ENCODE measurements at regions not wholly inside any gene's neighbourhood (a gene's known extent, or its start where the extent isn't known, plus 50 kb on each side); places are given as distances from the start of the nearest gene placed in this dataset.
"Not testable (repeated sequence)": the region's sequence is repeated elsewhere in the genome, so short reads cannot be mapped to it uniquely, and the experiment has no call there.

DNA sequence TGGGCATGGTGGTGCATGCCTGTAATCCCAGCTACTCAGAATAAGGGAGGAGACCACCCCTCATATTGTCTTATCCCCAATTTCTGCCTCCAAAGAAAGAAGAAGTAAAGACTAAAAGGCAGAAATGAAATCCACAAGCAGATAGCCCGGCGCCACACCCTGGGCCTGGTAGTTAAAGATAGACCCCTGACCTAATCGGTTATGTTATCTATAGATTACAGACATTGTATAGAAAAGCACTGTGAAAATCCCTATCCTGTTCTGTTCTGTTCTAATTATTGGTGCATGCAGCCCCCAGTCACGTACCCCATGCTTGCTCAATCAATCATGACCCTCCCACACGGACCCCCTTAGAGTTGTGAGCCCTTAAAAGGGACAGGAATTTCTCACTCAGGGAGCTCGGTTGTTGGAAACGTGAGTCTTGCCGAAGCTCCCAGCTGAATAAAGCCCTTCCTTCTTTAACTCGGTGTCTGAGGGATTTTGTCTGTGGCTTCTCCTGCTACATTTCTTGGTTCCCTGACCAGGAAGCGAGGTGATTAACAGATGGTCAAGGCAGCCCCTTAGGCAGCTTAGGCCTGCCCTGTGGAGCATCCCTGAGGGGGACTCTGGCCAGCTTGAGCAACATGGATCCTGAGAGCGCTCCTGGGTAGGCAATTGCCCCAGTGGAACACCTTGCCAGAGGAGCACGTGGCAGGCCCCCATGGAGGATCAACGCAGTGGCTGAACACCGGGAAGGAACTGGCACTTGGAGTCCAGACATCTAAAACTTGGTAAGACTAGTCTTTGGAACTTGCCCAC, 188.7 kb upstream of the NDUFV2 start:
- DNase-seq (ENCODE audit: low spot score) = not testable (repeated sequence)

DNA sequence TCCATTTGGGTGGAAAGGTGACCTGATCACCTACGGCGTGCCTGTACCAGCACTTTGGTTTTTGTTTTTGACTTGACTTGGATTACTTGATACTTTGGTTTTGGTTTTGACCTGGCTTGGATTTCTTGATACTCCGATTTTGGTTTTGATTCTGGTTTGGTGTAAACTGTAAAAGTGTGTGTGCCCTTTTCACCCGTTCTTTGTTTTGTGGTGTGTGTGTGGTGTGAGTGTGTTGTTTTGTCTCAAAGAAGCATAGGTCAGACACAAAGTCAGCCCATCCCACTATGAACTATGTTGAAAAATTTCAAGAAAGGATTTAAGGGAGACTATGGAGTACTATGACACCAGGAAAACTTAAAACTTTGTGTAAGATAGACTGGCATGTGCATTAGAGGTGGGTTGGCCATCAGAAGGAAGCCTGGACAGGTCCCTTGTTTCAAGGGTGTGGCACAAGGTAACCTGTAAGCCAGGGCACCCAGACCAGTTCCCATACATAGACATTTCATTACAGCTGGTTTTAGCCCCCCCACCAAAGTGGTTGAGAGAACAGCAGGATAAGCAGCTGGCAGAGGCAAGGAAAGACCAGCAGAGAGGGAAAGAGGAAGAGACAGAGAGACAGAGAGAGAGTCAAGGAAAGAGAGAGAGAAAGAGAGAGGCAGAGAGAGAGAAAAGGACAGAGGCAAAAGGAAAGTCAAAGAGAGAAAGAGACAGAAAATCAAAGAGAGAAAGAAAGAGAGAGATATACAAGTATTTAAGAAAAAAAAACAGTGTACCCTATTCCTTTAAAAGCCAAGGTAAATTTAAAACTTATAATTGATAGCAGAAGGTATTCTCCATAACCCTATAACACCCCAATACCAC, 187.9 kb upstream of the NDUFV2 start:
- DNase-seq (ENCODE audit: low spot score) = not testable (repeated sequence)

DNA sequence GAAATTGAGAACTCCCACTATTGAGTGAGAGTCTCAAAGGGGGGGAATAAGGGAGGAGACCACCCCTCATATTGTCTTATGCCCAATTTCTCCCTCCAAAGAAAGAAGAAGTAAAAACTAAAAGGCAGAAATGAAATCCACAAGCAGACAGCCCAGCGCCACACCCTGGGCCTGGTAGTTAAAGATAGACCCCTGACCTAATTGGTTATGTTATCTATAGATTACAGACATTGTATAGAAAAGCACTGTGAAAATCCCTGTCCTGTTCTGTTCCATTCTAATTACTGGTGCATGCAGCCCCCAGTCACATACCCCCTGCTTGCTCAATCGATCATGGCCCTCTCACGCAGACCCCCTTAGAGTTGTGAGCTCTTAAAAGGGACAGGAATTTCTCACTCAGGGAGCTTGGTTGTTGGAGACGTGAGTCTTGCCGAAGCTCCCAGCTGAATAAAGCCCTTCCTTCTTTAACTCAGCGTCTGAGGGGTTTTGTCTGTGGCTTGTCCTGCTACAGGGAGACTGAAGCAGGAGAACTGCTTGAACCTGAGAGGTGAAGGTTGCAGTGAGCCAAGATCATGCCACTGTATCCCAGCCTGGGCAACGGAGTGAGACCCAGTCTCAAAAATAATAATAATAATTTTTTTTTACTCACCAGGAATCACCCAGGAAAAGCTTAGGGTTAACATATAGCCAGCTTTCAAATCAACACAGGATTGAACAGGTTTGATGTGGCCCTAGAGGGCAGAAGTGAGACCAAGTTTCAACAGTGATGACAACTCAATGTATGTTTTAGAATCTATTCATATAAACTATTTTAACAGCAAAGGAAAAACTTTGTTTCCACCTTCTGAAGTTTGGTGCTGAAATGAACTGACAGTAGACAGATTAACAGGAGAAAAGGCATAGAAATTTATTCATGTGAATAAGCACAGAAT, 181.4 kb upstream of the NDUFV2 start:
- DNase-seq (ENCODE audit: low spot score) = not testable (repeated sequence)

DNA sequence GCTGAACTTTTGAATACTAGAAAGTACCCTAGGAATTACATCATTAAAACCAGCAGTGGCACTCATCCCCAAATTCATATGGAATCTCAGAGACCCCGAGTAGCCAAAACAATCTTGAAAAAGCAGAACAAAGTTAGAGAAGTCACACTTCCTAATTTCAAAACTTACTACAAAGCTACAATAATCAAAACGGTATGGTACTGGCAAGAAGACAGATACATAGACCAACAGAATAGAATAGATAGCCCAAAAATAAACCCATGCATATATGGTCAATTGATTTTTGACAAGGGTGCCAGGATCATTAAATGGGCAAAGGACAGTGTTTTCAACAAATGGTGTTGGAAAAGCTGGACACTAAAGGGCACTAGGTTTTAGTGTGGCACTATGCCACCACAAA, 176.0 kb upstream of the NDUFV2 start:
- DNase-seq (ENCODE audit: low spot score) = no peak

DNA sequence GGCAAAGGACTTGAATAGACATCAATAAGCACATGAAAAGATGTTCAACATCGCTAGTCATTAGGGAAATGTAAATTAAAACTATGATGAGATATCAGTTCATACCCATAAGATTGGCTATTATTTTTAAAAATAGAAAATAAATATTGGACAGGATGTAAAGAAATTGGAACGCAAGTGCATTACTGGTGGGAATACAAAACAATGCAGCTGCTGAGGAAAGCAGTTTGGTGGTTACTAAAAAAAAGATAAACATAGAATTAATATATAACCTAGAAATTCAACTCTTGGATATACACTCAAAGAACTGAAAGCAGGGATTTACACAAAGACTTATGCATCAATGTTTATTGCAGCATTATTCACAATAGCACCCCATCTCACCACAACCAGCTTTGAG, 174.5 kb upstream of the NDUFV2 start:
- DNase-seq (ENCODE audit: low spot score) = no peak

DNA sequence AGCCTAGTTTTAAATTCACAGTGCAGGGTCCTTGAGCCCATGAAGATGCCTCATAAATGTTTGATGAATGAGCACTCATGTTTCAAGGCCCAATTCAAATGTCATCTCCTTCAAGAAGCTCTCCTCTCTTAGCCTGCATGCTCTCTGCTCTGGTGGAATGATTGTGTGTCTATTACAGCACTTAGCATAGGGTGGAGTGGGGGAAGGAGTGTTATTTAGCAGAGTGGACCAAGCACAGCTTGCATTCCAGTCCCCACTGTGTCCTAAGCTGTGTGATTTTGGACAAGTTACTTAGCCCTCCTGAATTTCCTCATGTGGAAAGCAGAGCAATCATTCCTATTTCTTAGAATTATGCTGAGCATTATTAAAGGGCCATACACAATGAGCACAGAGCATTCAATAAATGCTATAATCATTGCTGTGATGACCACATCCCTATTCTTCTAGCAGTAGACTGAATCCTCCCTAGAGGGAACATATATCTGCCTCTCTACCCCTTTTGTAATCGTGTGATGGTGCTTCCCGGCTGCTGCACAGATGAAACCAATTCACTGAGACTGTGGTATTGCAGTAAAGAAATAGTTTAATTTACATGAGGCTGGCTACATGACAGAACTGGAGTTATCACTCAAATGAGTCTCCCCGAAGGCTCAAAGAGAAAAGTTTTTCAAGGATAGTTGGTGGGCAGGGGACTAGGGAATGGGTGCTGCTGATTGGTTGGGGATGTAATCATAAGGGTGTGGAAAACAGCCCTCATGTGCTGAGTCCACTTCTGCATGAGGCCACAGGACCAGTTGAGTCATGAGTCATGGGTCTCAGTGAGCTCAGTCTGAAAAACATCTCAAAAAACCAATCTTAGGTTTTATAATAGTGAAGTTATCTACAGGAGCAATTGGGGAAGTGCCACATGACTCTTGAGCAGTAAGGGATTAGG, 173.4 kb upstream of the NDUFV2 start:
- no peak for DNase-seq (ENCODE audit: low spot score)

DNA sequence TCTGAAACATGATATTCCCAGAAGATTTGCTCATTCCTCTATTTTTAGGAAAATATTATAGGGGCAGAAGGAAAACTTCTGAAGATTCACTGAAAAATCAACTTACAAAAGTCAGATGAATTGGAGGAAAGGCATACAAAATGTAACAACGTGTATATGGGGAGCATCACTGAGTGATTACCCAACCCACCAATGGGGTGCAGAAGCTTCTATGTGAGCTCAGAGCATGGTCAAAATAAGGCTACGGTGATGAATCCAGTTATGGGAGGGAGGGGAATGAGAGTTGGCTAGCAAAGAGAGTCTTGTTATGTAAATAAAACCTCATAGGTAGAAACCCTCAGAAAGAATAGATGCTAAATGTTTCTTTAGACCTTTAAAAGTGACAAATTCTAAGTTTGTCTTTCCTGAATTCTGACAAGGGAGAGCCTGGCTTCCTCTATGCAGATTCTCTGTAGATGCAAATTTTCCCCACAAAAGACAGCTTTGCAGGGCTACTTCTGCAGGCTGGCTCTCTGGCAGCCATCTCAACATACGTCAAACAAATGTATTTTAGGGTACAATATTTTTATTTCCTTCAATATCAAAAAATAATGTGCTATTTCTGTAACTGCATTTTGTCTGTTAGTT, 171.4 kb upstream of the NDUFV2 start:
- DNase-seq (ENCODE audit: low spot score) = no peak

DNA sequence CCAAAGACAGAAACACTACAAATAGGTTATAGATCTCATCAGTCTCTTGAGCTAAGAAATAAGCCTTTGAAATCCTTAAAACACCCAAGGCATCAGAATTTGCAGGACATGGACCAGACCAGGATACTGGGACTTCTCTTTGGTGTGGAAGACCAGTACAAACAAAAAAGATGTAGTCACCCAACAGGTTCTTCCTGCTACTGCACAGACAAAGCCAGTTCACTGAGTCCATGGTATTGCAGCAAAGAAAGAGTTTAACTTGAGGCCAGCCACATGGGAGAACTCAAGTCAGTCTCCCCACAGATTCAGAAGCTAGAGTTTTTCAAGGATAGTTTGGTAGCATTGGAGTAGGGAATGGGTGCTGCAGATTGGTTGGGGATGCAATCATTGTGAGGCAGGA, 169.6 kb upstream of the NDUFV2 start:
- DNase-seq (ENCODE audit: low spot score) = no peak

DNA sequence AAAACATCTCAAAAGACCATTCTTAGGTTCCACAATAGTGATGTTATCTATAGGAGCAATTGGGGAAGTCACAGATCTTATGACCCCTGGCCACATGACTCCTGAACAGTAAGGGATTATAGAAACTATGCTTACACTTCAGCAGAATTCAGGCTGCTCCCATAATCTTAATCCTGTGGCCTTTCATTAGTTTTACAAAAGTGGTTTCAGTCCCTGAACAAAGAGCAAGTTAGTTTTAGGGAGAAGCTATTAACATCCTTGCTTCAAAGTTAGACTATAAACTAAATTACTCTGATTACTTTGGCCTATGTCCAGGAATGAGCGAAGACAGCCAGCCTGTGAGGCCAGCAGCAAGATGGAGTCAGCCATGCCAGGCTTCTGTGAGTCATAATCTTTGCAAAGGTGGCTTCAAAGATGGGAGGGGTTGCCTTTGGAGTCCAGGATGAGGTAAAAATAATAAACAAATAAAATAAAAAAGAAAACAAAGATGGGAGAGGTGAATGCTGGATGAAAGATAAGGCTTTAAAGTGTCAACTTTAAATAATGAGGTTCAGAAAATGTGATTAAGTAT, 168.7 kb upstream of the NDUFV2 start:
- DNase-seq (ENCODE audit: low spot score) = no peak

DNA sequence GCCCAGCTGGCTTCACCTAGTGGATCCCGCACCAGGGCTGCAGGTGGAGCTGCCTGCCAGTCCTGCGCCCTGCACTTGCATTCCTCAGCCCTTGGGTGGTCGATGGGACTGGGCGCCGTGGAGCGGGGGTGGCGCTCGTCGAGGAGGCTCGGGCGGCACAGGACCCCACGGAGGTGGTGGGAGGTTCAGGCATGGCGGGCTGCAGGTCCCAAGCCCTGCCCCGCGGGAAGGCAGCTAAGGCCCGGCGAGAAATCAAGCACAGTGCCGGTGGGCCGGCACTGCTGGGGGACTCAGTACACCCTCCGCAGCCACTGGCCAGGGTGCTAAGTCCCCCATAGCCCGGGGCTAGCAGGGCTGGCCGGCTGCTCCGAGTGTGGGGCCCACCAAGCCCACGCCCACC, 167.2 kb upstream of the NDUFV2 start:
- not testable (repeated sequence) for DNase-seq (ENCODE audit: low spot score)

DNA sequence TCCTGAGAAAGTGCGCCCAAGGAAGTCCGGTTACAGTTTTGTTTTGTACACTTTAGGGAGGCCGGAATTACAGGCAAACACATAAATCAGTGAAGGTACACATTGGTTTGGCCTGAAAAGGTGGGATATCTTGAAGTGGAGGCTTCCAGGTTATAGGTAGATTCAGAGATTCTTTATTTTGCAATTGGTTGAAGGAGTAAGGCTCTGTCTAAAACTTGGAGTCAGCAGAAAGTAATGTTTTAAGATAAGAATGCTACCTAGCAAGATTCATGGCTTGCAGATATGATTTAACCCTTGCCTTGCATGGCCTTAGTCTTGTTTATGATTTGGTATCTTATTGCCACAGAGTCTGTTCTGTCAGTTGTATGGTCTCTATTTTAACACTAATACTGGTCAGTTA, 165.9 kb upstream of the NDUFV2 start:
- no peak for DNase-seq (ENCODE audit: low spot score)

DNA sequence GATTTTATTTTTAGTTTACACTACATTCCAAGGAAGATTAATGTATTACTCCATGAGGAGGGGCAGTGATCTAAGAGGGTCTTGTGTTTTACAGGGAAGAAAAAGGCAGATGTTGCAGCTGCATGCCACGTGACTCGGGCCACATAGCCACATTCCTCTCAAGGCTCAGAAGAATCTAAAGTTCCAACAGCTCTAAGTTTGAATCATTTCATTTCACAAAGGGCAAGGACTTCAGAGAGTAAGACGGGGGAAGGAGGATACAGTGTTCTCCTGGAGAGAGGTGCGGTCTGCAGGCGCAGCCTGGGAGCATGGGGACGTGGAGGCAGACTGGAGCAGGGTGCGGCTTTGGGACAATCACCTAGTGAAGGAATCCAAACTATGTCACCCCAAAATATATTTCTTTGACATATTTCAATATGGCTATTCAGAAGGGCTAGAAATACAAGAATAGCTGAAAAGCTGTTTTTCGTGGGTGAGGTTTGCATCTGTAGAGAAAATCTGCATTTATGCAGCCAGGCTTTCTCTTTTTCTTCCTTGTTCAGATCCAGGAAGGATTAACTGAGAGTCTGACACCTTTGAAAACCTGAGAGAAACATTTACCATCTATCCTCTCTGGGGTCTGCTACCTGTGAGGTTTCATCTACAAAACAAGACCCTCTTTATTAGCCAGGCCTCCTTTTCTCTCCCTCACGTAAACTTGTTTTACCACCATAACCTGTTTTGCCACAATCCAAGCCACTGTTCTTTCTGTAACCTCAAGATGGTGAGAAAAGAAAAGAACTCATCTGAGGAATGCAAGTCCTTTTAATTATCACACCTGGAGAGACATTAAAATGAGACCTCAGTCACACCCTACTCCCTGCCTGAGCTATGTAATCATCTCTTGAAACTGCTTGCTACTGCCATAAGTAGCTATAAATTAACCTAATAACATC, 165.1 kb upstream of the NDUFV2 start:
- DNase-seq (ENCODE audit: low spot score) = no peak

DNA sequence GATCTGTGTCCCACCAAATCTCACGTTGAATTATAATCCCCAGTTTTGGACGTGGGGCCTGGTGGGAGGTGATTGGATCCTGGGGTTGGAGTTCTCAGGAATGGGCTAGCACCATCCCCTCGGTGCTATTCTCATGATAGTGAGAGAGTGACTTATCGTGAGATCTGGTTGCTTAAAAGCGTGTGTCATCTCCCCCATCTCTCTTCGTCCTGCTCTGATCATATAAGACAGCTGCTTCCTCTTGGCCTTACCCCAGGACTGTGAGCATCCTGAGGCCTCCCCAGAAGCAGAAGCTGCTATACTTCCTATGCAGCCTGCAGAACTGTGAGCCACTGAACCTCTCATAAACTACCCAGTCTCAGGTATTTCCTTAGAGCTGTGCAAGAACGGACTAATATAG, 163.7 kb upstream of the NDUFV2 start:
- DNase-seq (ENCODE audit: low spot score) = no peak

DNA sequence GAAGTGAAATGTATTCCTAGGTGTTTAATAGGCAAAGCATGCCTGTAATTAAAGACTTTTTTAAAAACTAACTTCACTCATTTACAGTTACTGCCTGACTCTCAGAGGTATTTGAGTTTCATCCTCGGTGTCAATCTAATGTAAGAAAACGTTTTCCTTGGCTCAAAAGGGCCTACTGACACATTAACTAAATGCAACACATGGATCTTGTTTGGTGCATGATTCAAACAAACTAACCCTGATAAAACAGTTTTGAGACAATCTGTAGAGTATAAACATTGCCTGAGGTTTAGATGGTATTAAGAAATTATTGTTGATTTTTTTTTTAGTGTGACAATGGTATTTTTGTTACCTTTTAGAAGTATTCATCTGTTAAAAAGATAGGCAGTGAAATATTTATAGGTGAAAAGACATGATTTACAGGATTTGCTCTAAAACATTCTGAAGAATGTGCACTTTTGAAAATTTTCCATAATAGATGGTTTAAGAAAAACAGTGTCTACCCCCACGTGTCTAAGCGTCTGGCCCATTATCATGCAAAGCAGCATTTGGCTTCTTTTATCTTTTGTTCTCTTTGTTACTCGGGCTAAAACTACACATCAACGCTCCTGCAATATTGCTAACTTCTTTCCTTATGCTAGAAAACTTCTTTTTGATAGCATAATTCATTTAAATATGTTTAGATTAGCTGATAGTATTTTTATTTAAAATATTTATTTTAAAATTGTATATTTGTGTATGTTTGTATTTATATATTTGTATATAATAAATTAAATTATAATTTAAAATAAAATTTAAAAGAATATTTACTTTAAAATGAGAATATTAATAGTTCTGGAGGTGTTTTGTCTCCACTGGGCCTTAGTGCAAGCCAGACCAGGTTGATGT, 160.2 kb upstream of the NDUFV2 start:
- no peak for DNase-seq (ENCODE audit: low spot score)

DNA sequence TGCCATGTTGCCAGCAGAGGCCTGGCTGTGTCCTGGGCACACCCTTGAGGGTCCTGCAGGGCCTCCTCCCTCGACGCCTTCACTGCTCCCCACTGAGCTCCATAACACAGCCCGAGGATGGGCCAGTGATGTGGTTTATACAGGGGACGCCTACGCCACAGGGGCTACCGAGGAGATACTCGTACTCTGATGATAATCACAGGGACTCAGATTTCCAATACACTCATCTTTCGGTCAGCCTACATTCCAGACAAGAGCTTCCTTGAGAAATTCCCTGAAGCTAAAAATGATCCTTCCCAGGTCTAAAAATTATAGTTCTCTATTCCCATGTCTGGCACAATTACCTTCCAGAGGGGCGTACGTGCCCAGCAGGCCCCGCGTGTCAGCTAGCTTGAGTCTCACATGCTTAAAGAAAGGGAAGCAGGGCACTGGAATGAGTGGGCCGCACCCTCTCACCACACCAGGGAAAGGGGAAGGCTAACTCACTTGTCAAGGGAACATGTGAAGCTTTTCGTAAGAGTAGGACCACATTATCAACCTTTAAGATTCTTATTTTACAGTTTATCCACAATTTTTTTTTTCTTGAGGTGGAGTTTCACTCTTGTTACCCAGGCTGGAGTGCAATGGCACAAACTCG, 159.5 kb upstream of the NDUFV2 start:
- DNase-seq (ENCODE audit: low spot score) = no peak

DNA sequence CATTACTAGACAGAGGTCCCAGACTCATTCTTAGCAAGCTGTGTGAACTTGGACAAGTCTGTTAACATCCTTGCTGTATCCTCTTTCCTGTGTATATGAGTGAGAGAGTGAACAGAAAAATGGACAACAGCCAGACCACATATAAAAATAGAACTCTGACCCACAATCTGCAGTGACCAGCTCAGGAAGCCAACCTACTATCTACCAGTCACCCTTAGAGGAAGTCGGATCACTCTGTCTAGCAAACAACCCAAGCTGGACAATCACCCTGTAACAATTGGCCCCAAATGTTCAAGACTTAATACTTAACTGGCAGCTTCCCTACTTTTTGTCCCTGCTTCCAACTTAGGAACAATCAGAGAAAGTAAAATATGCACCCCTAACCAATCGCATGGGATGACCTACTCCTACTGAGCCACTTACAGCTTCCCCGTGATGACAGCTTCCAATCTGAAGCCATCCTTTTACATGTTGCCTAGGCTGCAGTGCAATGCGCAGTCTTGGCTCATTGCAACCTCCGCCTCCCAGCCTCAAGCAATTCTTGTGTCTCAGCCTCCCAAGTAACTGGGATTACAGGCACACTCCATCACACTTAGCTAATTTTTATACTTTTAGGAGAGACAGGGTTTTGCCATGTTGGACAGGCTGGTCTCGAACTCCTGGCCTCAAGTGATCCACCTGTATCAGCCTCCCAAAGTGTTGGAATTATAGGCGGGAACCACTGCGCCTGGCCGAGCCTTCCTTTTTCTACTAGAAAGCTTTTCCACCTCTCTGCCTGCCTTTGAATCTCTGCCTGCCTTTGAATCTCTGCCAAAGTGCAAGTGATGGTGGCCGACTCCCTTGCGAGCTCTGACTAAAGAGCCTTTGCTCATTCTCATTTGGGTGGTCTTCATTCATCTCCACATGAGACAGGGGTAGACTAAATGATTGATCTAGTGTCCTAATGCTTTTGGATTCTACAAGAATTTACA, 158.3 kb upstream of the NDUFV2 start:
- no peak for DNase-seq (ENCODE audit: low spot score)
